ENCODE measurements at regions not wholly inside any gene's neighbourhood (a gene's known extent, or its start where the extent isn't known, plus 50 kb on each side); places are given as distances from the start of the nearest gene placed in this dataset.

DNA sequence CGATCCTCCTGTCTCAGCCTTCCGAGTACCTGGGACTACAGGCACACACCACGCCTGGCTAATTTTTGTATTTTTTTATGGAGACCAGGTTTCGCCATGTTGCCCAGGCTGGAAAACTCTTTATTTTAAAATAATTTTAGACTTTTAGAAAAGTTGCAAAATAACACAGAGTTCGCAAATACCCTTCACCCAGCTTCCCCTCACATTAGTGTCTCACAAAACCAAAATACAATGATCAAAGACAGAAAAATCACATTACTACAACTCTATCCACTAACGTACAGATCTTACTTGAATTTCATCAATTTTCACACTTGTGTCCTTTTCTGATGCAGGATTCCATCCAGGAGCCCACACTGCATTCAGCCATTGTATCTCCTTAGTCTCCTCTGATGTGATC is 58.8 kb upstream of the ERRFI1 start:
- TF ChIP-seq, protein P1, sequence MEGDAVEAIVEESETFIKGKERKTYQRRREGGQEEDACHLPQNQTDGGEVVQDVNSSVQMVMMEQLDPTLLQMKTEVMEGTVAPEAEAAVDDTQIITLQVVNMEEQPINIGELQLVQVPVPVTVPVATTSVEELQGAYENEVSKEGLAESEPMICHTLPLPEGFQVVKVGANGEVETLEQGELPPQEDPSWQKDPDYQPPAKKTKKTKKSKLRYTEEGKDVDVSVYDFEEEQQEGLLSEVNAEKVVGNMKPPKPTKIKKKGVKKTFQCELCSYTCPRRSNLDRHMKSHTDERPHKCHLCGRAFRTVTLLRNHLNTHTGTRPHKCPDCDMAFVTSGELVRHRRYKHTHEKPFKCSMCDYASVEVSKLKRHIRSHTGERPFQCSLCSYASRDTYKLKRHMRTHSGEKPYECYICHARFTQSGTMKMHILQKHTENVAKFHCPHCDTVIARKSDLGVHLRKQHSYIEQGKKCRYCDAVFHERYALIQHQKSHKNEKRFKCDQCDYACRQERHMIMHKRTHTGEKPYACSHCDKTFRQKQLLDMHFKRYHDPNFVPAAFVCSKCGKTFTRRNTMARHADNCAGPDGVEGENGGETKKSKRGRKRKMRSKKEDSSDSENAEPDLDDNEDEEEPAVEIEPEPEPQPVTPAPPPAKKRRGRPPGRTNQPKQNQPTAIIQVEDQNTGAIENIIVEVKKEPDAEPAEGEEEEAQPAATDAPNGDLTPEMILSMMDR (conservative IDR thresholded peaks at IDR 0.05; ENCODE audit: low read depth, low read length) = no peak
- TF ChIP-seq, protein P2, sequence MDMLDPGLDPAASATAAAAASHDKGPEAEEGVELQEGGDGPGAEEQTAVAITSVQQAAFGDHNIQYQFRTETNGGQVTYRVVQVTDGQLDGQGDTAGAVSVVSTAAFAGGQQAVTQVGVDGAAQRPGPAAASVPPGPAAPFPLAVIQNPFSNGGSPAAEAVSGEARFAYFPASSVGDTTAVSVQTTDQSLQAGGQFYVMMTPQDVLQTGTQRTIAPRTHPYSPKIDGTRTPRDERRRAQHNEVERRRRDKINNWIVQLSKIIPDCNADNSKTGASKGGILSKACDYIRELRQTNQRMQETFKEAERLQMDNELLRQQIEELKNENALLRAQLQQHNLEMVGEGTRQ (IDR thresholded peaks at IDR 0.05; ENCODE audit: low read depth, low read length) = no peak
- TF ChIP-seq RFX5 (IDR thresholded peaks at IDR 0.05; ENCODE audit: low read depth, low read length) (no peak), FOS (IDR thresholded peaks at IDR 0.05; ENCODE audit: low read depth, low read length) (no peak), RAD21 (IDR thresholded peaks at IDR 0.05; ENCODE audit: low read length) (no peak), MAFK (IDR thresholded peaks at IDR 0.05; ENCODE audit: low read depth, low read length) (no peak), POLR2A (IDR thresholded peaks at IDR 0.05; ENCODE audit: low read depth, low read length) (no peak)
